Tibial nerve (tissue), 3 donors: ENCODE measurements at regions not wholly inside any gene's neighbourhood (a gene's known extent, or its start where the extent isn't known, plus 50 kb on each side); places are given as distances from the start of the nearest gene placed in this dataset.

Experiments
- POLR2A ChIP-seq, 2 donors: fragments of 450-650 bp; IDR thresholded peaks; one replicate each; pipeline ENCODE4 v1.6.1; 2017; ENCODE audit warnings: antibody characterized with exemption in 2 of 2, mild to moderate bottlenecking in 2 of 2, moderate library complexity in 2 of 2
- TF ChIP-seq, protein P1 (sequence below), 5 experiments: fragments of 200-600 bp in 3 of 5; fragments of 450-650 bp in 2 of 5; sonication (generic) in 3 of 5; IDR thresholded peaks; one replicate each; pipeline ENCODE4 v1.5.1; 2016 to 2019; ENCODE audit warnings: antibody characterized with exemption in 5 of 5, mild to moderate bottlenecking in 3 of 5, moderate library complexity in 2 of 5

DNA sequence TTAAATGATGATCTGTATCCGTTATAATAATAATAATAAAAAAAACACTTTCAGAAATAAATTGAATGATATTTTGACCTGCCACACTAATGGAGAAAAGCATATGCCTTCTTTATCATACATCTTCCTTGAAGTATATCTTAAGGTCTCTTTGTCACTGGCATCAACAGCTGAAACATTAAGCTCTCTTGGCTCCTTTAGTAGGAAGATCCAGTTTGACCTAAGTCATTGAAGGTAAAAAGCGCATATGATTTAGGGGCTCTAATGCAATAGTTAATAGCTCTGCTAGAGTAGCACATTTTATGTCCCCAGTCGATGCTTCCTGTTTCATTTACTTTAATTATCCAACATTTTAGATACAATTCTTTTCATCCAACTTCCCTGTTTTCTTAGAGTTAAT is 1010.8 kb downstream of the STPG2 start:
- TF ChIP-seq, protein P1, sequence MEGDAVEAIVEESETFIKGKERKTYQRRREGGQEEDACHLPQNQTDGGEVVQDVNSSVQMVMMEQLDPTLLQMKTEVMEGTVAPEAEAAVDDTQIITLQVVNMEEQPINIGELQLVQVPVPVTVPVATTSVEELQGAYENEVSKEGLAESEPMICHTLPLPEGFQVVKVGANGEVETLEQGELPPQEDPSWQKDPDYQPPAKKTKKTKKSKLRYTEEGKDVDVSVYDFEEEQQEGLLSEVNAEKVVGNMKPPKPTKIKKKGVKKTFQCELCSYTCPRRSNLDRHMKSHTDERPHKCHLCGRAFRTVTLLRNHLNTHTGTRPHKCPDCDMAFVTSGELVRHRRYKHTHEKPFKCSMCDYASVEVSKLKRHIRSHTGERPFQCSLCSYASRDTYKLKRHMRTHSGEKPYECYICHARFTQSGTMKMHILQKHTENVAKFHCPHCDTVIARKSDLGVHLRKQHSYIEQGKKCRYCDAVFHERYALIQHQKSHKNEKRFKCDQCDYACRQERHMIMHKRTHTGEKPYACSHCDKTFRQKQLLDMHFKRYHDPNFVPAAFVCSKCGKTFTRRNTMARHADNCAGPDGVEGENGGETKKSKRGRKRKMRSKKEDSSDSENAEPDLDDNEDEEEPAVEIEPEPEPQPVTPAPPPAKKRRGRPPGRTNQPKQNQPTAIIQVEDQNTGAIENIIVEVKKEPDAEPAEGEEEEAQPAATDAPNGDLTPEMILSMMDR (IDR thresholded peaks at IDR 0.05): no peak
- no peak for TF ChIP-seq POLR2A (IDR thresholded peaks at IDR 0.05)
